CD14-positive monocyte (primary cell): ENCODE measurements at regions not wholly inside any gene's neighbourhood (a gene's known extent, or its start where the extent isn't known, plus 50 kb on each side); places are given as distances from the start of the nearest gene placed in this dataset.

Experiments used
- DNase-seq, 3 donors: peaks; one replicate each; pipeline ENCODE4 v3.0.0-alpha.2; 2011 to 2022
- H2AFZ ChIP-seq: 2 replicates; pipeline ENCODE4 v1.6.0; 2012; ENCODE audit warnings: mild to moderate bottlenecking, low read depth, low read length, inconsistent platforms; ENCODE audit not compliant: insufficient read depth, poor library complexity, severe bottlenecking
- H3K27ac ChIP-seq, 2 donors: 1 replicate in 1 of 2; 2 replicates in 1 of 2; pipeline ENCODE4 v1.5.1; 2012 to 2013; ENCODE audit warnings: low read length in 2 of 2, control low read depth in 1 of 2, inconsistent platforms in 1 of 2, low read depth in 1 of 2, mild to moderate bottlenecking in 1 of 2
- H3K27me3 ChIP-seq, 2 donors: one replicate each; pipeline versions ENCODE4 v1.6.0 to v1.6.1; 2011 to 2013; ENCODE audit warnings: low read length in 2 of 2; ENCODE audit not compliant: control insufficient read depth in 2 of 2, insufficient read depth in 2 of 2
- H3K36me3 ChIP-seq, 2 donors: replicated peaks in 1 of 2; 1 replicate in 1 of 2; 2 replicates in 1 of 2; pipeline versions ENCODE4 v1.5.1 to v1.6.1; 2012 to 2013; ENCODE audit warnings: low read length in 2 of 2, control low read depth in 1 of 2, inconsistent platforms in 1 of 2, mild to moderate bottlenecking in 1 of 2; ENCODE audit not compliant: insufficient read depth in 2 of 2, control insufficient read depth in 1 of 2
- H3K4me1 ChIP-seq, 2 donors: 1 replicate in 1 of 2; 2 replicates in 1 of 2; pipeline versions ENCODE4 v1.5.1 to v1.6.1; 2012 to 2013; ENCODE audit warnings: low read length in 2 of 2, control low read depth in 1 of 2, inconsistent platforms in 1 of 2, mild to moderate bottlenecking in 1 of 2, moderate library complexity in 1 of 2; ENCODE audit not compliant: insufficient read depth in 2 of 2, control insufficient read depth in 1 of 2
- H3K4me2 ChIP-seq: replicated peaks from 2 replicates; pipeline ENCODE3; 2012; ENCODE audit warnings: low read length, moderate library complexity, mild to moderate bottlenecking; ENCODE audit not compliant: poor library complexity, severe bottlenecking; ENCODE audit errors: extremely low read depth
- H3K4me3 ChIP-seq, 3 experiments: fragments of 200-600 bp in 1 of 3; sonication (generic) in 1 of 3; replicated peaks in 1 of 3; 1 replicate in 2 of 3; 2 replicates in 1 of 3; pipeline ENCODE4 v1.5.1; 2011 to 2013; ENCODE audit warnings: low read length in 3 of 3, mild to moderate bottlenecking in 3 of 3, control low read depth in 2 of 3, low read depth in 2 of 3, inconsistent platforms in 1 of 3, moderate library complexity in 1 of 3
- H3K79me2 ChIP-seq: 2 replicates; pipeline ENCODE4 v1.6.0; 2012; ENCODE audit warnings: mild to moderate bottlenecking, control low read depth, inconsistent platforms, low read length, moderate library complexity; ENCODE audit not compliant: insufficient read depth
- H3K9ac ChIP-seq: 2 replicates; pipeline ENCODE4 v1.6.0; 2017; ENCODE audit warnings: low read length, mild to moderate bottlenecking; ENCODE audit not compliant: insufficient read depth, poor library complexity, severe bottlenecking
- H3K9me3 ChIP-seq, 2 donors: replicated peaks in 1 of 2; 1 replicate in 1 of 2; 2 replicates in 1 of 2; pipeline versions ENCODE4 v1.5.1 to v1.6.1; 2012 to 2013; ENCODE audit warnings: low read length in 2 of 2, control low read depth in 1 of 2; ENCODE audit not compliant: control insufficient read depth in 1 of 2, insufficient read depth in 1 of 2
- H4K20me1 ChIP-seq: 2 replicates; pipeline ENCODE4 v1.6.0; 2012; ENCODE audit warnings: mild to moderate bottlenecking, low read length, control low read depth, moderate library complexity; ENCODE audit not compliant: insufficient read depth
- H3K27ac Mint-ChIP-seq, 7 donors: one replicate each; pipeline ENCODE4 v1.8.0; 2020; ENCODE audit warnings: mild to moderate bottlenecking in 7 of 7, mixed read lengths in 7 of 7, moderate library complexity in 6 of 7, inconsistent platforms in 2 of 7
- H3K27me3 Mint-ChIP-seq, 3 donors: one replicate each; pipeline ENCODE4 v1.8.0; 2021 to 2022; ENCODE audit warnings: low read depth in 3 of 3, mild to moderate bottlenecking in 3 of 3, mixed read lengths in 3 of 3, moderate library complexity in 3 of 3, inconsistent platforms in 1 of 3
- H3K36me3 Mint-ChIP-seq, 2 donors: one replicate each; pipeline ENCODE4 v1.8.0; 2020; ENCODE audit warnings: mixed read lengths in 2 of 2, inconsistent platforms in 1 of 2, mild to moderate bottlenecking in 1 of 2
- H3K4me1 Mint-ChIP-seq: one replicate; pipeline ENCODE4 v1.8.0; 2020; ENCODE audit warnings: mild to moderate bottlenecking, mixed read lengths
- H3K4me3 Mint-ChIP-seq, 2 donors: one replicate each; pipeline ENCODE4 v1.8.0; 2020; ENCODE audit warnings: mild to moderate bottlenecking in 2 of 2, mixed read lengths in 2 of 2, moderate library complexity in 1 of 2
- H3K9me3 Mint-ChIP-seq, 7 donors: one replicate each; pipeline ENCODE4 v1.8.0; 2020 to 2022; ENCODE audit warnings: mixed read lengths in 7 of 7, mild to moderate bottlenecking in 6 of 7, moderate library complexity in 6 of 7, inconsistent platforms in 2 of 7
- WGBS: methylation state at CpG from one replicate; pipeline ENCODE4 v1.1.5; 2013; ENCODE audit warnings: missing lambda C conversion rate; ENCODE audit not compliant: insufficient coverage; 5-methylcytosine and 5-hydroxymethylcytosine counted together
- intact Hi-C, 2 donors: fragments of 100-400 bp; cut with micrococcal nuclease; formaldehyde crosslinking; loops; one replicate each; pipeline versions ENCODE4 v1.15.0 to v1.15.1; 2023
- TF ChIP-seq, protein P1 (sequence below): fragments of 200-600 bp; IDR thresholded peaks from one replicate; pipeline ENCODE4 v1.8.0; 2022; ENCODE audit warnings: antibody characterized with exemption, mild to moderate bottlenecking

DNA sequence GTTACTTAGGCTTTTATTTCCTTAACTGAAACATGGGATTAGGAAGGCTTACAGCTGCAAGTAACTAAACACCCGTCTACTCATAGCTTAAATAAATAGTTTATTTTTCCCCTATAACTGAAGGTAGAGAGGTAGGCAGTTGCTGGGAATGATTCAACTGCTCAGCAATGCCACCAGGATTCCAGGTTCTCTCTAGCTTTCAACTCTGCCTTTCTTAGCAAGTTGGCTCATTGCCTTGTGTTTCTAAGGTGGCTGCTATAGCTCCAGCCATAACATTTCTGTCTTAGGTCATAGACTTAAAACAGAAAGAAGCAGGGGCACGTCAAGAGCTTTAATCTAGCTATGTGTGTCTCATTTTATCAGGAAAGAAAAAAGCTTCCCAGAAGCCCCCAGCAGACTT is 103.7 kb upstream of the MDM1 start:
- no peaks in the 10 kb centered on the region for H3K27me3 Mint-ChIP-seq
- H3K4me3 ChIP-seq: no peak overlapping the region
- TF ChIP-seq, protein P1, sequence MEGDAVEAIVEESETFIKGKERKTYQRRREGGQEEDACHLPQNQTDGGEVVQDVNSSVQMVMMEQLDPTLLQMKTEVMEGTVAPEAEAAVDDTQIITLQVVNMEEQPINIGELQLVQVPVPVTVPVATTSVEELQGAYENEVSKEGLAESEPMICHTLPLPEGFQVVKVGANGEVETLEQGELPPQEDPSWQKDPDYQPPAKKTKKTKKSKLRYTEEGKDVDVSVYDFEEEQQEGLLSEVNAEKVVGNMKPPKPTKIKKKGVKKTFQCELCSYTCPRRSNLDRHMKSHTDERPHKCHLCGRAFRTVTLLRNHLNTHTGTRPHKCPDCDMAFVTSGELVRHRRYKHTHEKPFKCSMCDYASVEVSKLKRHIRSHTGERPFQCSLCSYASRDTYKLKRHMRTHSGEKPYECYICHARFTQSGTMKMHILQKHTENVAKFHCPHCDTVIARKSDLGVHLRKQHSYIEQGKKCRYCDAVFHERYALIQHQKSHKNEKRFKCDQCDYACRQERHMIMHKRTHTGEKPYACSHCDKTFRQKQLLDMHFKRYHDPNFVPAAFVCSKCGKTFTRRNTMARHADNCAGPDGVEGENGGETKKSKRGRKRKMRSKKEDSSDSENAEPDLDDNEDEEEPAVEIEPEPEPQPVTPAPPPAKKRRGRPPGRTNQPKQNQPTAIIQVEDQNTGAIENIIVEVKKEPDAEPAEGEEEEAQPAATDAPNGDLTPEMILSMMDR: no peak
- DNase-seq: no peak
- H3K9me3 ChIP-seq: peaks cover 4 to 9% of the 10 kb centered on the region in 2 donors
- no peak overlapping the region for H3K9ac ChIP-seq
- H4K20me1 ChIP-seq: no peaks in the 10 kb centered on the region
- no CpG with 5 or more reads among the region's 2 CpGs for WGBS
- H3K27ac Mint-ChIP-seq: no peak overlapping the region
- no peak overlapping the region for H3K4me2 ChIP-seq
- H3K9me3 Mint-ChIP-seq: peaks cover 2 to 8% (median 7%) of the 10 kb centered on the region in 7 donors
- H3K79me2 ChIP-seq: no peaks in the 10 kb centered on the region
- H3K36me3 ChIP-seq: no peaks in the 10 kb centered on the region
- peaks cover under 1% of the 10 kb centered on the region for H3K4me1 Mint-ChIP-seq
- H3K4me3 Mint-ChIP-seq: no peak overlapping the region
- no peak overlapping the region for H3K27ac ChIP-seq
- no peaks in the 10 kb centered on the region for H3K4me1 ChIP-seq
- peaks cover 8 to 9% of the 10 kb centered on the region in 2 donors for H3K36me3 Mint-ChIP-seq
- no peak overlapping the region for H2AFZ ChIP-seq
- H3K27me3 ChIP-seq: no peaks in the 10 kb centered on the region
- intact Hi-C loops: no loop called here

DNA sequence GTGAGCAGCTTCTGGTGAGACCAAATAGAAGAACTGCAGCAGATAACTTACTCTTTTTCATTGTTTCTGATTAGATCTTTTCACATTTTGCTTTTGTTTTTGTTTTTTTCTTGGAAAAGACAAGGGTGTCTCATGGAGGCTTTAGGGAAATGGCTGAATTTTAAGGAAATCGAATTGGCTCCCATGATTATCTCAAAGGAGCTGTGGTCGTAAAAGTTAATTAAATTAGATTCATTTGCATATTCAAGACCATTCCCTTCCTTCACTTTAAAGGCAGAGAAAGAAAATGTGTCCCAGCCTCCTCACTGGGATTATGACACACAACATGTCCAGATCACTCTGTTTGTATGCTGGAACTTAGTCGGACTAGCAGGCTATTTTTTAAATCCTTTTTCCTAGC is 106.4 kb upstream of the MDM1 start:
- no peak overlapping the region for H3K4me3 Mint-ChIP-seq
- peaks cover 7 to 13% (median 11%) of the 10 kb centered on the region in 7 donors for H3K9me3 Mint-ChIP-seq
- TF ChIP-seq, protein P1: no peak
- no CpG with 5 or more reads among the region's 3 CpGs for WGBS
- H3K27me3 Mint-ChIP-seq: no peaks in the 10 kb centered on the region
- H3K9me3 ChIP-seq: peaks cover 4 to 9% of the 10 kb centered on the region in 2 donors
- H3K9ac ChIP-seq: no peak overlapping the region
- peaks cover 11 to 13% of the 10 kb centered on the region in 2 donors for H3K36me3 Mint-ChIP-seq
- H3K36me3 ChIP-seq: no peaks in the 10 kb centered on the region
- H3K27ac ChIP-seq: no peak overlapping the region
- no peak for DNase-seq
- no peaks in the 10 kb centered on the region for H3K4me1 ChIP-seq
- H3K4me2 ChIP-seq: no peak overlapping the region
- intact Hi-C loops: no loop called here
- H2AFZ ChIP-seq: no peak overlapping the region
- H3K27ac Mint-ChIP-seq: no peak overlapping the region
- no peaks in the 10 kb centered on the region for H4K20me1 ChIP-seq
- H3K4me3 ChIP-seq: no peak overlapping the region
- H3K27me3 ChIP-seq: no peaks in the 10 kb centered on the region
- H3K4me1 Mint-ChIP-seq: peaks cover 5% of the 10 kb centered on the region
- no peaks in the 10 kb centered on the region for H3K79me2 ChIP-seq
